ENCODE measurements at regions not wholly inside any gene's neighbourhood (a gene's known extent, or its start where the extent isn't known, plus 50 kb on each side); places are given as distances from the start of the nearest gene placed in this dataset.

- no peaks in the 10 kb centered on the region for H4K20me1 ChIP-seq (ENCODE audit: low read depth)
- H3K4me3 ChIP-seq: no peak overlapping the region
- H3K9me3 ChIP-seq (ENCODE audit: low read depth): no peaks in the 10 kb centered on the region
- Mint-ChIP-seq H3K27ac (no peak overlapping the region), H3K27me3 (ENCODE audit: insufficient read depth, low read depth) (peaks cover 3% of the 10 kb centered on the region), H3K4me3 (no peak overlapping the region), H3K36me3 (peaks cover 1% of the 10 kb centered on the region), H3K4me1 (peaks cover 7% of the 10 kb centered on the region), H3K9me3 (peaks cover 5% of the 10 kb centered on the region)
- H3K4me1 ChIP-seq: peaks cover 9% of the 10 kb centered on the region
- H3F3A ChIP-seq (ENCODE audit: low read depth): no peaks in the 10 kb centered on the region
- no peaks in the 10 kb centered on the region for H3K36me3 ChIP-seq
- H2AFZ ChIP-seq (replicated peaks): no peak overlapping the region
- no peak for DNase-seq (ENCODE audit: low spot score)
- no peak overlapping the region for H3K4me2 ChIP-seq
- TF ChIP-seq EZH2phosphoT487 (IDR thresholded peaks at IDR 0.05) (no peak), CTCF (IDR thresholded peaks at IDR 0.05) (no peak), EZH2 (IDR thresholded peaks at IDR 0.05) (no peak)
- H3K27me3 ChIP-seq: no peaks in the 10 kb centered on the region
- no peak overlapping the region for H3K9ac ChIP-seq
- H3K27ac ChIP-seq: no peak overlapping the region
- H3K79me2 ChIP-seq (ENCODE audit: low read depth): no peaks in the 10 kb centered on the region
These were observed 291.3 kb upstream of the MSX2 start for GRCh38 chr5:174433098-174433497.

- H3K27ac ChIP-seq: no peak overlapping the region
- no peaks in the 10 kb centered on the region for H3K79me2 ChIP-seq (ENCODE audit: low read depth)
- no peaks in the 10 kb centered on the region for H3K9me3 ChIP-seq (ENCODE audit: low read depth)
- no peaks in the 10 kb centered on the region for H3K36me3 ChIP-seq
- no peaks in the 10 kb centered on the region for H3K27me3 ChIP-seq
- H3K9me3 Mint-ChIP-seq: peaks cover 7% of the 10 kb centered on the region
- H2AFZ ChIP-seq (replicated peaks): no peak overlapping the region
- no peak overlapping the region for H3K27ac Mint-ChIP-seq
- H3K4me1 Mint-ChIP-seq: peaks cover 7% of the 10 kb centered on the region
- TF ChIP-seq CTCF (IDR thresholded peaks at IDR 0.05): no peak
- TF ChIP-seq EZH2 (IDR thresholded peaks at IDR 0.05): no peak
- TF ChIP-seq EZH2phosphoT487 (IDR thresholded peaks at IDR 0.05): no peak
- DNase-seq (ENCODE audit: low spot score): peak; percentile 62
- no peak overlapping the region for H3K4me3 Mint-ChIP-seq
- H3K4me2 ChIP-seq: peak overlapping the region; percentile 3
- no peak overlapping the region for H3K4me3 ChIP-seq
- H4K20me1 ChIP-seq (ENCODE audit: low read depth): no peaks in the 10 kb centered on the region
- H3K36me3 Mint-ChIP-seq: peaks cover 1% of the 10 kb centered on the region
- peaks cover 2% of the 10 kb centered on the region for H3K27me3 Mint-ChIP-seq (ENCODE audit: insufficient read depth, low read depth)
- no peaks in the 10 kb centered on the region for H3F3A ChIP-seq (ENCODE audit: low read depth)
- H3K9ac ChIP-seq: no peak overlapping the region
- H3K4me1 ChIP-seq: peaks cover 9% of the 10 kb centered on the region
These were observed 287.6 kb upstream of the MSX2 start for GRCh38 chr5:174436750-174437149.

- Mint-ChIP-seq H3K27ac (no peak overlapping the region), H3K36me3 (no peaks in the 10 kb centered on the region), H3K4me1 (peaks cover 4% of the 10 kb centered on the region), H3K4me3 (no peak overlapping the region), H3K9me3 (peaks cover 18% of the 10 kb centered on the region), H3K27me3 (ENCODE audit: insufficient read depth, low read depth) (peaks cover 8% of the 10 kb centered on the region)
- Histone ChIP-seq H4K20me1 (ENCODE audit: low read depth) (no peaks in the 10 kb centered on the region), H3K36me3 (no peaks in the 10 kb centered on the region), H3F3A (ENCODE audit: low read depth) (no peaks in the 10 kb centered on the region), H3K27me3 (no peaks in the 10 kb centered on the region), H3K4me3 (no peak overlapping the region), H2AFZ (replicated peaks) (no peak overlapping the region), H3K4me1 (no peaks in the 10 kb centered on the region), H3K9me3 (ENCODE audit: low read depth) (no peaks in the 10 kb centered on the region), H3K4me2 (no peak overlapping the region), H3K9ac (no peak overlapping the region), H3K79me2 (ENCODE audit: low read depth) (no peaks in the 10 kb centered on the region), H3K27ac (no peak overlapping the region)
- no peak for TF ChIP-seq EZH2 (IDR thresholded peaks at IDR 0.05)
- no peak for TF ChIP-seq EZH2phosphoT487 (IDR thresholded peaks at IDR 0.05)
- no peak for TF ChIP-seq CTCF (IDR thresholded peaks at IDR 0.05)
- DNase-seq (ENCODE audit: low spot score): no peak
These were observed 279.7 kb upstream of the MSX2 start for GRCh38 chr5:174444479-174445188.

Data from neural progenitor cell (in vitro differentiated cells).